HCT116 (cell line): ENCODE measurements at regions not wholly inside any gene's neighbourhood (a gene's known extent, or its start where the extent isn't known, plus 50 kb on each side); places are given as distances from the start of the nearest gene placed in this dataset.

Source experiments
- ATAC-seq: fragments of 200-7000 bp; cut with Tn5 transposase; 2 replicates; pipeline ENCODE4 v1.9.1; 2020; ENCODE audit warnings: mild to moderate bottlenecking, moderate library complexity
- BruUV-seq: library from RNA; stranded (reverse); fragments of 400-500 nt; replicated peaks from 2 replicates; lab custom pipeline; 2021; lab: Mats Ljungman, UMichigan
- CTCF ChIA-PET: fragments of 300-600 bp; sonication (Branson Sonifier 250); formaldehyde crosslinking; loops from one replicate; lab custom pipeline; 2021; ENCODE audit warnings: antibody characterized with exemption; lab: Charles Lee
- POLR2A ChIA-PET: fragments of 300-600, 350-600 bp; sonication (Branson Sonifier 250); formaldehyde crosslinking; loops from one replicate; lab custom pipeline; 2021; ENCODE audit warnings: antibody characterized with exemption; lab: Charles Lee
- RAD21 ChIA-PET, 2 experiments: fragments of 300-600 bp; sonication (Branson Sonifier 250); formaldehyde crosslinking; loops; one replicate each; lab custom pipeline; 2023; ENCODE audit warnings: low total read pairs in 2 of 2; ENCODE audit not compliant: uncharacterized antibody in 2 of 2, unreplicated experiment in 2 of 2, low non-redundant PET in 1 of 2; lab: Charles Lee
- DNase-seq: peaks from one replicate; pipeline ENCODE4 v3.0.0-alpha.2; 2010; ENCODE audit warnings: low read depth, low spot score
- H2AFZ ChIP-seq: fragments of 200-600 bp; shearing (Covaris generic), sonication (generic); 2 replicates; pipeline ENCODE4 v1.6.1; 2017; ENCODE audit warnings: low read depth, mixed run types, mixed read lengths, antibody characterized with exemption, low read length; ENCODE audit not compliant: poor library complexity, severe bottlenecking
- H3K27ac ChIP-seq: 2 replicates; pipeline ENCODE4 v1.5.1; 2012; ENCODE audit warnings: low read depth, low read length
- H3K27me3 ChIP-seq: fragments of 200-600 bp; sonication (generic); 2 replicates; pipeline ENCODE4 v1.6.1; 2016; ENCODE audit warnings: mixed run types, low read length, mixed read lengths; ENCODE audit not compliant: insufficient read depth
- H3K36me3 ChIP-seq, 2 experiments: fragments of 200-500 bp in 1 of 2; fragments of 200-600 bp in 1 of 2; sonication (Bioruptor generic) in 1 of 2; sonication (generic) in 1 of 2; 2 replicates each; pipeline versions ENCODE4 v1.5.1 to v1.6.1; 2014 to 2016; ENCODE audit warnings: low read length in 2 of 2, inconsistent platforms in 1 of 2, mixed read lengths in 1 of 2, mixed run types in 1 of 2; ENCODE audit not compliant: insufficient read depth in 2 of 2, control insufficient read depth in 1 of 2
- H3K4me1 ChIP-seq, 2 experiments: fragments of 200-600 bp in 1 of 2; sonication (generic) in 1 of 2; 2 replicates each; pipeline versions ENCODE4 v1.5.1 to v1.6.1; 2012 to 2017; ENCODE audit warnings: low read length in 2 of 2, inconsistent platforms in 1 of 2, mild to moderate bottlenecking in 1 of 2, mixed read lengths in 1 of 2, mixed run types in 1 of 2, moderate library complexity in 1 of 2; ENCODE audit not compliant: insufficient read depth in 2 of 2, control insufficient read depth in 1 of 2
- H3K4me2 ChIP-seq: fragments of 200-600 bp; sonication (generic); 2 replicates; pipeline ENCODE4 v1.6.1; 2017; ENCODE audit warnings: mixed run types, low read length, mixed read lengths
- H3K4me3 ChIP-seq, 2 experiments: fragments of 200-600 bp in 1 of 2; sonication (generic) in 1 of 2; replicated peaks in 1 of 2; 2 replicates each; pipeline ENCODE4 v1.5.1; 2011 to 2016; ENCODE audit warnings: low read length in 2 of 2, control low read depth in 1 of 2, low read depth in 1 of 2, mild to moderate bottlenecking in 1 of 2, mixed read lengths in 1 of 2, mixed run types in 1 of 2
- H3K79me2 ChIP-seq: fragments of 200-600 bp; sonication (generic); 2 replicates; pipeline ENCODE4 v1.6.1; 2017; ENCODE audit warnings: mild to moderate bottlenecking, mixed run types, low read length, moderate library complexity, mixed read lengths; ENCODE audit not compliant: insufficient read depth
- H3K9ac ChIP-seq: fragments of 200-600 bp; sonication (generic); 2 replicates; pipeline ENCODE4 v1.6.1; 2016; ENCODE audit warnings: low read length, mixed read lengths
- H3K9me2 ChIP-seq: fragments of 200-600 bp; sonication (generic), shearing (Covaris generic); 2 replicates; pipeline ENCODE4 v1.6.1; 2017; ENCODE audit warnings: mixed run types, mild to moderate bottlenecking, moderate library complexity; ENCODE audit not compliant: insufficient read depth
- H3K9me3 ChIP-seq, 2 experiments: fragments of 200-500 bp in 1 of 2; fragments of 200-600 bp in 1 of 2; sonication (Bioruptor generic) in 1 of 2; sonication (generic) in 1 of 2; 2 replicates each; pipeline ENCODE4 v1.6.1; 2014 to 2017; ENCODE audit warnings: low read length in 2 of 2, mixed read lengths in 2 of 2, inconsistent platforms in 1 of 2, low read depth in 1 of 2, mild to moderate bottlenecking in 1 of 2, mixed run types in 1 of 2, moderate library complexity in 1 of 2; ENCODE audit not compliant: control insufficient read depth in 1 of 2, insufficient read depth in 1 of 2
- H4K20me1 ChIP-seq: fragments of 200-600 bp; sonication (generic), shearing (Covaris generic); 2 replicates; pipeline ENCODE4 v1.6.1; 2017; ENCODE audit warnings: mixed run types, mild to moderate bottlenecking, moderate library complexity; ENCODE audit not compliant: insufficient read depth
- ATF3 ChIP-seq: IDR thresholded peaks from 2 replicates; pipeline ENCODE4 v1.6.1; 2012
- CBX3 ChIP-seq: IDR thresholded peaks from 2 replicates; pipeline ENCODE4 v1.6.1; 2012; ENCODE audit warnings: low read depth
- CEBPB ChIP-seq: IDR thresholded peaks from 2 replicates; pipeline ENCODE4 v1.6.1; 2012; ENCODE audit warnings: low read depth
- CTCF ChIP-seq, 3 experiments: fragments of 200-600 bp in 1 of 3; sonication (generic) in 1 of 3; IDR thresholded peaks in 2 of 3; conservative IDR thresholded peaks in 1 of 3; 2 replicates each; pipeline ENCODE4 v1.5.1; 2012 to 2017; ENCODE audit warnings: low read depth in 2 of 3, low read length in 2 of 3, antibody characterized with exemption in 1 of 3, borderline replicate concordance in 1 of 3, control low read depth in 1 of 3, mild to moderate bottlenecking in 1 of 3, mixed read lengths in 1 of 3, mixed run types in 1 of 3, moderate library complexity in 1 of 3; ENCODE audit not compliant: insufficient read depth in 1 of 3
- EGR1 ChIP-seq: IDR thresholded peaks from 2 replicates; pipeline ENCODE4 v1.6.1; 2012; ENCODE audit warnings: low read depth
- EZH2 ChIP-seq: fragments of 200-600 bp; sonication (generic); IDR thresholded peaks from 2 replicates; pipeline ENCODE4 v1.6.1; 2017; ENCODE audit warnings: antibody characterized with exemption, mixed run types
- EZH2phosphoT487 ChIP-seq: fragments of 200-600 bp; IDR thresholded peaks from 2 replicates; pipeline ENCODE4 v1.6.1; 2018; ENCODE audit warnings: antibody characterized with exemption, borderline replicate concordance
- JUND ChIP-seq: IDR thresholded peaks from 2 replicates; pipeline ENCODE4 v1.6.1; 2012
- MAX ChIP-seq: IDR thresholded peaks from 2 replicates; pipeline ENCODE4 v1.6.1; 2012
- POLR2A ChIP-seq: IDR thresholded peaks from 2 replicates; pipeline ENCODE4 v1.7.0; 2011; ENCODE audit warnings: borderline replicate concordance; ENCODE audit not compliant: insufficient read depth, insufficient read length; ENCODE audit errors: extremely low read depth
- RAD21 ChIP-seq: IDR thresholded peaks from 2 replicates; pipeline ENCODE4 v1.6.1; 2012; ENCODE audit warnings: low read depth, mild to moderate bottlenecking
- REST ChIP-seq: IDR thresholded peaks from 2 replicates; pipeline ENCODE4 v1.6.1; 2012; ENCODE audit warnings: low read depth
- SIN3A ChIP-seq: IDR thresholded peaks from 2 replicates; pipeline ENCODE4 v1.6.1; 2012; ENCODE audit warnings: low read depth
- SP1 ChIP-seq: IDR thresholded peaks from 2 replicates; pipeline ENCODE4 v1.6.1; 2012; ENCODE audit warnings: low read depth
- SRF ChIP-seq: IDR thresholded peaks from 2 replicates; pipeline ENCODE4 v1.6.1; 2012; ENCODE audit warnings: low read depth
- TCF7L2 ChIP-seq: IDR thresholded peaks from 2 replicates; pipeline ENCODE4 v1.7.0; 2011; ENCODE audit warnings: borderline replicate concordance, inconsistent platforms; ENCODE audit not compliant: insufficient read depth, insufficient read length; ENCODE audit errors: extremely low read depth
- YY1 ChIP-seq: IDR thresholded peaks from 2 replicates; pipeline ENCODE4 v1.6.1; 2011; ENCODE audit warnings: low read length, low read depth, moderate library complexity, mild to moderate bottlenecking; ENCODE audit not compliant: insufficient replicate concordance; ENCODE audit errors: extremely low read depth
- ZBTB33 ChIP-seq: IDR thresholded peaks from 2 replicates; pipeline ENCODE4 v1.6.1; 2011; ENCODE audit warnings: mild to moderate bottlenecking, low read length, moderate library complexity; ENCODE audit not compliant: insufficient replicate concordance; ENCODE audit errors: extremely low read depth
- ZFX ChIP-seq: fragments of 450-650 bp; IDR thresholded peaks from 2 replicates; pipeline ENCODE4 v1.6.1; 2017
- ZNF274 ChIP-seq: fragments of 200-500 bp; sonication (Bioruptor generic); IDR thresholded peaks from 2 replicates; pipeline ENCODE4 v1.6.1; 2014; ENCODE audit warnings: mild to moderate bottlenecking, low read depth, low read length, inconsistent platforms
- intact Hi-C: fragments of 100-400 bp; cut with micrococcal nuclease; formaldehyde crosslinking; loops from 2 replicates; pipeline ENCODE4 v1.10.0; 2022

GRCh38 chr12:89117448-89118034, 234.8 kb downstream of the DUSP6 start:
- BruUV-seq = no TSS peak
- intact Hi-C loops = no loop called here
- DNase-seq (peak; percentile 80), ATAC-seq (peak; percentile 94)
- CTCF ChIA-PET = no interaction called here
- Histone ChIP-seq H3K27me3 (no peaks in the 10 kb centered on the region), H2AFZ (peak overlapping the region; percentile 59), H3K36me3 (no peaks in the 10 kb centered on the region), H4K20me1 (no peaks in the 10 kb centered on the region), H3K4me1 (peaks cover 20% of the 10 kb centered on the region in 2 experiments), H3K27ac (peak overlapping the region; percentile 20), H3K79me2 (no peaks in the 10 kb centered on the region), H3K9ac (no peak overlapping the region), H3K9me2 (no peaks in the 10 kb centered on the region), H3K4me2 (peak overlapping the region; percentile 55), H3K9me3 (no peaks in the 10 kb centered on the region), H3K4me3 (peak overlapping the region in 1 of 2 experiments; percentile 12; a peak in 2 of 4 replicates)
- POLR2A ChIA-PET = interaction anchor here (1.0 kb wide), 1 partner anchor 17 kb away, joined by 3 read pairs; no protein-coding TSS in a partner anchor
- RAD21 ChIA-PET = no interaction called here
- TF ChIP-seq ZBTB33 (no peak), REST (no peak), CEBPB (peak; percentile 42; the same call in 1 of the 2 replicates), EGR1 (no peak), CBX3 (peak; percentile 74; the same call in 1 of the 2 replicates), ATF3 (no peak), SIN3A (0 out of 2 replicates have a peak, but pooled peaks have one; percentile 2), TCF7L2 (peak; percentile 56), POLR2A (no peak), YY1 (no peak), ZNF274 (no peak), MAX (peak; percentile 41; the same call in 1 of the 2 replicates), RAD21 (peak; percentile 30), SP1 (peak; percentile 80), ZFX (no peak), SRF (no peak), EZH2 (no peak), CTCF (IDR thresholded peaks at IDR 0.05 in 2 of 3, conservative IDR thresholded peaks at IDR 0.05 in 1 of 3; ENCODE audit: borderline replicate concordance in 1 of 3, insufficient read depth in 1 of 3, low read depth in 2 of 3, low read length in 2 of 3) (no peak), JUND (peak; percentile 66), EZH2phosphoT487 (no peak)
